HG02840 (cell line): ENCODE measurements at regions not wholly inside any gene's neighbourhood (a gene's known extent, or its start where the extent isn't known, plus 50 kb on each side); places are given as distances from the start of the nearest gene placed in this dataset.
"Not testable (repeated sequence)": the region's sequence is repeated elsewhere in the genome, so short reads cannot be mapped to it uniquely, and the experiment has no call there.

ENCODE experiments used
- ATAC-seq: cut with Tn5 transposase; IDR thresholded peaks from one replicate; pipeline ENCODE4 v1.9.1; 2021; ENCODE audit warnings: mild to moderate bottlenecking, moderate library complexity, moderate number of reproducible peaks; ENCODE audit not compliant: unreplicated experiment, low FRiP score

DNA sequence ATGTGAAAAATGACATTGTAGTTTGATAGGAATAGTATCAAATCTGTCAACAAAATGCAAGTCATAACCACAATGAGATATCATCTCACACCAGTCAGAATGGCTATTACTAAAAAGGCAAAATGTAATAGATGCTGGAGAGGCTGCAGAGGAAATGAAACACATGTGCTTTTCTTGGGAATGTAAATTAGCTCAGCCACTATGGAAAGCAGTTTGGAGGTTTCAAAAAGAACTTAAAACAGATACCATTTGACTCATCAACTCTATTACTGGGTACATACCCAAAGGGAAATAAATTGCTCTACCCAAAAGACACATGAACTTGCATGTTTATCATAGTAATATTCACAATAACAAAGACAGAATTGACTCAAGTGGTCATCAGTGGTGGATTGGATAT lies 572.6 kb downstream of the TRIB2 start:
- no peak for ATAC-seq

GRCh38 chr2:13308478-13308805 lies 591.7 kb downstream of the TRIB2 start:
- not testable (repeated sequence) for ATAC-seq

- ATAC-seq: no peak
Observed at GRCh38 chr2:13308989-13309388, 592.3 kb downstream of the TRIB2 start.

- ATAC-seq: no peak
Observed at GRCh38 chr2:13332060-13332459, 615.3 kb downstream of the TRIB2 start.

- ATAC-seq: not testable (repeated sequence)
Observed at GRCh38 chr2:13334071-13334470, 617.3 kb downstream of the TRIB2 start.

GRCh38 chr2:13334545-13334944 lies 617.8 kb downstream of the TRIB2 start:
- ATAC-seq: no peak

- no peak for ATAC-seq
Observed at GRCh38 chr2:13335862-13336535, 619.3 kb downstream of the TRIB2 start.

GRCh38 chr2:13351068-13351467 lies 634.3 kb downstream of the TRIB2 start:
- no peak for ATAC-seq

- no peak for ATAC-seq
Observed at GRCh38 chr2:13353083-13353482, 636.3 kb downstream of the TRIB2 start.

DNA sequence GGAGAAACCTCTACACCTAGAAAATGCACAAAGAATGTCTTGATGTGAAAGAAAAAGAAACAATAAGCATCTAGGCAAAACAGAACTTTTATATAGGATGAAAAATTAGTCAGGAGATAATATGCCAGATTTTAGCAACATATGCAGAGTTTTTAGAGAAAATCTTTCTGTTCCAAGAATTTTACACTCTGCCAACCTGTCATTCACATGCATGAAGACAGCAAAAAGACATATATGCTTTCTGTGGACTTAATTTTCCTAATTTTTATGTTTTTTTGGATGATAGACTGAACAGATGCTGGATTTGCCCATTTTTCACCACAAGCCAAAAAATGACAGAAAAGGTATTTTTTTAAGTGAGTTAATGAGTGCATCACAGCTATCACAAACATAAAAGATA lies 637.3 kb downstream of the TRIB2 start:
- no peak for ATAC-seq

DNA sequence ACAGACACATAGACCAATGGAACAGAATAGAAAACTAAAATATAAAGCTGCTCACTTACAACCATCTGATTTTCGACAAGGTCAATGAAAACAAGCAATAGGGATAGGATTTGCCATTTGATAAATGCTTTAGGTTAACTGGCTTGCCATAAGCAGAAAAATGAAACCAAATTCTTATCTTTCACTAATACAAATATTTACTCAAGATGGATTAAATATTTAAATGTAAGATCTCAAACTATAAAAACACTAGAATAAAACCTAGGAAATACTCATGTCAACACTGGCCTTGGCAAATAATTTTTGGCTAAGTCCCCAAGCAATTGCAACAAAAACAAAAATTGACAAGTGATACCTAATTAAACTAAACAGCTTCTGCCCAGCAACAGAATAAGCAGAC lies 665.2 kb downstream of the TRIB2 start:
- not testable (repeated sequence) for ATAC-seq

GRCh38 chr2:13389172-13389571 lies 672.4 kb downstream of the TRIB2 start:
- ATAC-seq: not testable (repeated sequence)

DNA sequence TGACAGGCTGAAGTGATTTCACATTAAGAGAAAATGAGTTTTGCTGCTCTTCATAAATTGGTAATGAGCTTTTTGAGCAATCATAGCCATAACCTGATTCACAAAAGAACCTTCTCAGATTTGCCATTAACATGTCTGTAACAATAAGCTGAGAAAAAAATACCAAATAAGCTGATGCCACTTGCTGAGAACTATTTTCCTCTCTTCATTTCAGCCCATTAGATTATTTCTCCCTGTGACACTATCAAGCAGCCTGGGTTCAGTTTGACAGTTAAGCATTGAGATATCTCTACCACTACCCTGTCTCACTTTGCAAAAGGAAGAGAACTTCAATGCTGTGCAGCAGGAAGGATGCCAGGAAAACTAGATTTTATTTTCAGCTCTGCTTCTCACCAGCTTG lies 673.9 kb downstream of the TRIB2 start:
- ATAC-seq: no peak

DNA sequence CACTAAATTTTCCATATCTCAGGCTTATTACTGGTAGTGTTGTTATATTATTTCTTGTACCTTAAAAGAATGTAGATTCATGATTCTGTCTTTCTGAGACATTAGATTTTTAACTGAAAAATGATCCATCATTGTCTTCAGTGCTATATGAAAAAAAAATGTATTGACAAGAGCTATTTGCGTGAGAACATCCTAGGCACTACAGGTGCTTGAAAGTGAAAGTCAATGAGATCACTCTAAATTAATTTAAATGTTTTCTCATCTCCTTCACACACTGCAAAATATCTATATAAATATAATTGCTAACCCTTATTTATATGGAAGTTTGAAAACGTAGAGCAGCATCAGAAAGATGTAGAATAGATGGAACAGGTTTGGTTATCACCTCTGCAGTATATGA lies 684.6 kb downstream of the TRIB2 start:
- ATAC-seq: no peak

GRCh38 chr2:13413989-13414388 lies 697.3 kb downstream of the TRIB2 start:
- no peak for ATAC-seq

- no peak for ATAC-seq
Observed at GRCh38 chr2:13414897-13415296, 698.2 kb downstream of the TRIB2 start.

DNA sequence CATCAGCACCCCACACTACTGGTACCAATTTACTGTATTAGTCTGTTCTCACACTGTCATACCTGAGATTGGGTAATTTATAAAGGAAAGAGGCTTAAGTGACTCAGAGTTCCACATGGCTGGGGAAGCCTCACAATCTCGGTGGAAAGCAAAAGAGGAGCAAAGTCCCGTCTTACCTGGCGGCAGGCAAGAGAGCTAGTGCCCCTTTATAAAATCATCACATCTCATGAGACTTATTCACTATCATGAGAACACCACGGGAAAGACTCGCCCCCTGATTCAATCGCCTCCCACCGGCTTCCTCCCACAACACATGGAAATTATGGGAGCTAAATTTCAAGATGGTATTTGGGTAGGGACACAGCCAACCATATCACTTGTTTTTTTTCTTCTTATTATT lies 717.2 kb downstream of the TRIB2 start:
- no peak for ATAC-seq

DNA sequence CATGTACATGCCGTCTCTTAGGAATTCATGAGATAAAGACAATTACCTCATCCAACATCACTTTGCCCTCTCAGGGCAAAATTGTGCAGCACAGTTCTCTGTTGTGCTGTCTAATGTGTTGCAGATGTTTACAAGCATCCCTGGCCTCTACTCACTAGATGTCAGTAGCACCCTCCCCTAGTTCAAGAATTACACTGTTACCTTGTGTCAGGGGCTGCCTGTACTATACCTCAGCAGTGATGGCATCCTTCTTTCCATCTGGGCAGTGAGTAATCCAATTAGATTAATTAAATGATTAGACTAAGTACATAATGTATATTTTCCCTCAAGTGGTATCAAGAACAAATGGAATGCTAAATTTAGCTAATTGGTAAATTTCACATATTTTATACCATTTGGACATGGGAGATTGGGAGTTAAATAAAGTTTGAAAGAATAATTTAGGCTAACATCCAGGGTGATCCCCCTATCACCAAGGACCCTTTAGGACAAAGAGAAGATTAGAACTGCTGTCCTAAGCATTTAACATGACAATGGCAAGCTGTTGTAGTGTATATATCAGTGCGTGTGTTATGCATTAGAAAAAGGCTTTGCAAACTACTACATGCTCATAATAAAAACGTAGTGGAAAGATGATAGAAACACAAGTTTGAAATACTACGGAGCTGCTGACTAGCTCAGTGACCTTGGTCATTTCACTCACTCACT lies 727.0 kb downstream of the TRIB2 start:
- not testable (repeated sequence) for ATAC-seq

DNA sequence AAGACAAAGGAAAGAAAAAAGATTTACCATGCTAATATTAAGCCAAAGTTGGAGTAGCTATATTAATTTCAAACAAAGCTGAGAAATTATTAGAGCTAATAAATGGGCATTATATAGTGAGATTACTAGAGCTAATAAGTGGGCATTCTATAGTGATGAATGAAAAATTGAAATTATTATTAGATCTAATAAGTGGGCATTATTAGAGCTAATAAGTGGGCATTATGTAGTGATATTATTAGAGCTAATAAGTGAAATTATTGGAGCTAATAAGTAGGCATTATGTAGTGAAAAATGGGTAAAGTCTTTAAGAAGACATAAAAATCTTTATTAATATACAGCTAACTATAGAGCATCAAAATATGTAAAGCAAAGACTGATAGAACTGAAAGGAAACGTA lies 745.7 kb downstream of the TRIB2 start:
- no peak for ATAC-seq

DNA sequence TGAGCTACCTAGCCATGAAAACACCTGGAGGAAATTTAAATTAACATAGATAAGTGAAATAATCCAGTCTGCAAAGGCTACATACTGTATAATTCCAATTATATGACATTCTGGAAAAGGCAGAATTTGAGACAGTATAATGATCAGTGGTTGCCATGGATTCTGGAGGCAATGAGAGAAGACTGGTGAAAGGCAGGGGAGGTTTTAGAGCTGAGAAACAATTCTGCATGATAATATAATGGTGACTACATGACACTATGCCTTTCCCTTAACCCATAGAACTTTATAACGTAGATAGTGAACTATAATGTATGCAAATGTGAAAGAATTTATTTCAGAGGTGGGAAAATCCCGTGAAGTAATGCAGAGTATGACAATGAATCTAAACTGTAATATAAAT lies 749.3 kb downstream of the TRIB2 start:
- no peak for ATAC-seq

GRCh38 chr2:13474538-13474937 lies 757.8 kb downstream of the TRIB2 start:
- no peak for ATAC-seq

- no peak for ATAC-seq
Observed at GRCh38 chr2:13480057-13480456, 763.3 kb downstream of the TRIB2 start.
